ENCODE measurements at regions not wholly inside any gene's neighbourhood (a gene's known extent, or its start where the extent isn't known, plus 50 kb on each side); places are given as distances from the start of the nearest gene placed in this dataset.
"Not testable (repeated sequence)": the region's sequence is repeated elsewhere in the genome, so short reads cannot be mapped to it uniquely, and the experiment has no call there.

DNA sequence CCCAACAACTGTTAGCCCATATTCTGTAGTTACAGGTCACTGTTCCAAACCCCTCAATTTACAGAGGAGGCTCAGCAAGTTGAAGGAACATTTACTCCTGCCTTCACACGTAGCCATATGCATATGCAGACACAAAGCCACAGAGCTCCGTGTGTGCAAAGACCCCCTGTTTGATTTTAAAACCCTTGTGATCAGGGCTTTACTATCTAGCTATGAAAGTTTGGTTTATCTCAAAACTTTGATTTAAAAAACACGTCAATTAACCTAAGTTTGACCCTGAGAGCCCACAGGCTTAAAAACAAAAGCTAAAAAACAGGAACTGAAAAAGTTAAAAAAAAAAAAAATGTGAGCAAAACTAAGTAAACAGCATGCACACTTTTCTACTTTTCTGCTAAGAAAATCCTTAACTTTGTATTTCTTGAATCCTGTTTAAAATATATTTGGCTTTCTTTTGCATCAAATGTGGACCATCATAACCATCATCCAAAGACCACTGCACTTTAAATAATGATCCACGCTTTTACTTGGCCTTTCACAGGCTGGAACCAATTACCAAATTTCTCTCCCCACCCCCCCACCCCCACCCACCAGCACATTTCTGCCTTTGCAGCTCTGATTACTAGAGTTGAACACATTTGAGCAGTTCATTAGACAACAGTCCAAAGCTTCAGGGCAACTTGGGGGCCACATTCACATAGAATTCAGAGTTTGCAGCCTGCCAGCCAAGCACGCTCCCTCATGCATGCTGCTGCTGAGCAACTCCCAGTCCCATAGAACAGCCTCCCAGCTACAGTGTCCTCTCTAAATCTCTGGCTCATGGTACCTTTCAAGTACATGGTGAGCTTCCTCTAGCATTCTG lies 128.8 kb upstream of the MAP3K1 start:
- DNase-seq (ENCODE audit: low read depth in 2 of 2), result no peak

DNA sequence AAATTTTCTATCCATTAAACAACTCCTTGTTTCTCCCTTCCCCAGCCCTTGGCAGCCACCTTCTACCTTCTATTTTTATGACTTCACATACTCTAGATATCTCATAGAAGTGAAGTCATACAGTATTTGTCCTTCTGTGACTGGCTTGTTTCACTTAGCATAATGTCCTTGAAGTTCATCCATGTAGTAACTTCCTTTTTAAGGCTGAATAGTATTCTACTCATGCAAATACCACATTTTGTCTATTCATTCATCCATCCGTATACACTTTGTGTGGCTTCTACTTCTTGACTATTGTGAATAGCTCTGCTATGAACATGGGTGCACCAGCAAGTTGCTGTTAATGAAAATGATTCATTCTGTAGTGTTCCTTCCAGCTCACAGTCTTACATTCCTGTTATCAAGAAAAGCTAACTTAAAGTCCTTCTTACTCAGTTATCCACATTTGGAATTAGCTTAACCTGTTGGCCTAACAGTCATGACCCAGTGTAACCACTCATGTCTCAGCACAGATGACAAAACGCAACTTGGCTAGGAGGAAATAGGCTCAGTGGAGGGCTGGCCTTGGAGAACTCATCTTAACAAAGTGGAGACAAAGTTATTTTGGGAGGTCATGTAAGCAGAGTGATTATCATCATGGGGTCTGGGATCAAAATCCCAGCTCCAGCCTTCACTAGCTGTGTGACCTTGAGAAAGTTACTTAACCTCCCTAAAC lies 129.7 kb upstream of the MAP3K1 start:
- DNase-seq (ENCODE audit: low read depth in 2 of 2), result no peak

DNA sequence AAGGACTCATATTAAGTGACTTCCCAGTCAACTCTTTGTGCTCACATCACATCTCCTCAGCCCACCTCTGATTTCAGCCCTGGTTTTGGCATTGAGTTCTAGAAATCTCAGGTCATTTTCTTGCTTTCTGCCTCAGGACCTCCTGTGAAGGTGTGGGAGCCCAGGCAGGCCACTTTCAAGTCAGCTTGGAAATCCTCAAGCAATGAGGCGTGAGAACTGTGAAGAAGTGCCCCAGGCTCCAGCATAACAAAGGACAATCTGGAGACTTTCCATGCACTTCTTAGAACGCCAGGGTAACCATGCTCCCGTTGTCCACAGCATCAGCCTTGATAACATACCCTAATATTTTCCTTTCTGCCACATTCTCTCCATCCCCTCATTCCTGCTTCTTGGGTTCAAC lies 131.2 kb upstream of the MAP3K1 start:
- DNase-seq (ENCODE audit: low read depth in 2 of 2), result no peak

DNA sequence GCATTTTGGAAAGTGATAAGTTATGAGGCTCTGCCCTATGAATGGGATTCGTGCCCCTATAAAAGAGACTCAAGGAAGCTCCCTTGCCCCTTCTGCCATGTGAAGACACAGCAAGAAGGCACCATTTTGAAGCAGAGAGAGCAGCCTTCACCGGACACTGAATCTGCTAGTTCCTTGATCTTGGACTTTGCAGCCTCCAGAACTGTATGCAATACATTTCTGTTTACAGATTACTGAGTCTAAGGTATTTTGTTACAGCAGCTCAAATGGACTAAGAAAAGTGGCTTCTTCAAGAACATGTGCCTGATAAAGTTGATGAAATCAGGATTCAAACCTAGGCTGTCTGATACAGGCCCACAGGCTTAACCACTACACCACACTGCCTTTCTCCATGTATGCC lies 131.6 kb upstream of the MAP3K1 start:
- DNase-seq (ENCODE audit: low read depth in 2 of 2), result no peak

DNA sequence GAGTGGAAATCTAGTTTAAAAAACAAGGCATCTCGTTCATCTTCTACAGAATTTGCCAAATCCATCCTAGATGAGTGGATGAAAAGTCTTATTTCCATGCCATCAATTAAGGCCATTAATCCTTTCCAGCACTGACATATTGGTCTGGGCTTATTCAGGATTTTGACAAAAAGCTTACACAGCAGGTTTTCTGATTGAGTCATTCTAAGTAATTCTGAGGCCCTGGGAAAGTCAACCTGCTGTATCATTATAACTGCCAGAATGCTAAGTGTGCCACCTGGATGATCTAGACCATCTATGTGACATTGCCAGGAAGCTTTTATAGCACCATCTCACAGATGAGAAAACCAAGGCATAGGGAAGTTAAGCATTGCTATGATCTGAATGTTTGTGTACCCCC lies 132.1 kb upstream of the MAP3K1 start:
- no peak for DNase-seq (ENCODE audit: low read depth in 2 of 2)

DNA sequence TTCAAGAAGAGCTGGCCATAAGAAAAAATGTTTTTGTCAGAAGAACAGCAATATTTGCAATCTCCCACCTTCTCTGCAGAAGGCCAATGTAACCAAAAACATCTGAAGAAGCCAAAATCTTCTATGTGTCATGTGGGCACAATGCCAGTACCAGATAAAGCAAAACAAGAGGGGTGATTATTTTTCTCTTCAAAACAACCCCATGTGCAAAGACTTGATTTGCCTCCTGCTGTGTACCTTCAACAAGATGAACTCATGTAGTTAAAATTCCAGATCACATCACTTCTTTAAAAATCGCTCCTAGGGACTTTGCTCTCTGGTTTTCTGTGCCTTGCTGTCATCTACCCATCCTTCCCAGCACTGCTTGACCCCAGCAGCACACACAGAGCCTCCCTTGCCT lies 134.0 kb upstream of the MAP3K1 start:
- no peak for DNase-seq (ENCODE audit: low read depth in 2 of 2)

DNA sequence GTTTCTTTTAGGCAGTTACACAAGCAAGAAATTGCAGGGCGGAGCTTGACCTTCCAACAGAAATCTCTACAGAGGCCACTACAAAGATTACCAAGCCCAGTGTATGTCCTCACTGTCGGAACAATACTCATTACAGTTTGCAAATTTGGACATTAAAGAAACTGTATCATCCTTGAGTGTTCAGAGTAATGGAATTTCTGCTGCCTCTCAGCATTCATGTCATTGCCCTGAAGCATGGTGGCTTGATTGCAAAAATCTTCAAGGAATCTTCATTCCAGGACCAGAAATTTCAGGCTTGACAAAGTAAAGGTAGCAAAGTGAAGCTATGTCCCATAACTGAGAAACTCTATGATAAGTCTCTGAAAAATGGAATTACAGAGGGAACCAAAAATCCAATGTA lies 134.6 kb upstream of the MAP3K1 start:
- DNase-seq (ENCODE audit: low read depth in 2 of 2), result no peak

DNA sequence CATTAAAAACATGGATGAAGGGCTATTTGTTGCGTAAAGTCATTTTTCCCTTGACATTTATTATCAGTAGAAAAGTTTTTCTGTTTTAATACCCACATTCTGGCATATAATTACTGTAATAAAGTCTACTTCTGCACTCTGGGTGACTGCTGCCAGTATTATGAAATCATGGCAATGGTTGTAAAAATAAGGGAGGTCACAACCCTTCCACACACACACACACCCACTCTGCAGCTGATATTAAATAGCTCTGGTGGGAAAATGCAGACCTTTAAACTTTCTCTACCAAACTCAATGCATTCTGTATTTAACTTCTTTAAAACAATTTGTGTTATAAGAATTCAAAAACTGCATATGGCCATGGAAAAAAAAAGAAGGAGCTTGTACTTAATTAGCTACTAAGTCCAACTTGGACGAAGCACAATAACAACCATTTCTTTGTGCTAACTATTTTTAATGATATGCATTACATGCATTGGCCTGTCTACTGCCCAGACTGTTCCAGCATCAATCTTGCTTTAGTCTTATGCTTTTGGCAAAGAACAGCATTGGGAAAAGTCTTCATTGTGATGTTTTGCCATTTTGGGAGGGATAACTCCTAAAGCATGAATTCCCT lies 137.6 kb upstream of the MAP3K1 start:
- DNase-seq (ENCODE audit: low read depth in 2 of 2), result no peak

DNA sequence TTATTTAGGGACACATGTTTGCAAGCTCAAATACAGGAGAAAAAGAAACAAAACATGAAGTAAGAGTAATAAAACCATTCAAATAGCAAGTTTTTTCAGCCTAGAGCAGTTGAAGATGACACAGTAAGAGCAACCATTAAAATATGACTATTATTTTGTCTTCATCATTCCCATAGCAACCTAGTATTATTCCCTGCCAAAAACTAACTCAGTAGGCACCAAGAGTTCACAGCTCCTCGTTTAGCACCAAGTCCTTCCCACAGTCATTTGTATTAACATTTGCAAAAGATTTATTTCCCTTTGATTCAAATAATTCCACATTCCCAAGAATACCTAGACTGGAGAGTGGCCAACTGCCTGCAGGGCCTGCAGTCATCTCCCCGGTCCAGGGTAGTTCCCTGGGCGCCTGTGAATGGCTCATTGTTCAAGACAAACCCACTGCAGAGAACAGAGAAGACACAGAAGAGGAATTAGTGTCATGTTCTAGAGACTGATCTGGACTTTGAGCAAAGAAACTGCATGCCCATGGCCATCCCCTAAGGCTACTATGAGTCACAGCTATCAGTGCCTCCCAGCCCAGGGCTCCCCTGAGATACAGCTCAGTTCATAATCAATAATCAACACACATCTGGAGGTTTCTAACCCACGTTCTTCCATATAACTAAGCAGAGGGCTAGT lies 139.1 kb upstream of the MAP3K1 start:
- DNase-seq (ENCODE audit: low read depth in 2 of 2), result no peak

DNA sequence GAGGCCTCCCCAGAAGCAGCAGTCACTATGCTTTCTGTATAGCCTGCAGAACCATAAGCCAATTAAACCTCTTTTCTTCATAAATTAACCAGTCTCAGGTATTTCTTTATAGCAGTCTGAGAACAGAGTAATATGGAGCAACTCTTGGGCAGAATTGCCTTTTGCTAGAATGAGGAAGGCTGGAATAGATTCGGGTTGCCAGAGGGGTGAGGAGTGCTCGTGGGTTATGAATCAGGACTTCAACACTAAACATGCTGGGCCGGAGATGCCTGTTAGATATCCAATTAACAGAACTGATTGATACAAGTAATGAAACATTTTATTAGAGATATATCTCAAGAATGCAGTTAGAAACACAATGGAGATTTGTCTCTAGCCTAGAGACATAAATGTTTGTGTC lies 140.9 kb upstream of the MAP3K1 start:
- no peak for DNase-seq (ENCODE audit: low read depth in 2 of 2)

DNA sequence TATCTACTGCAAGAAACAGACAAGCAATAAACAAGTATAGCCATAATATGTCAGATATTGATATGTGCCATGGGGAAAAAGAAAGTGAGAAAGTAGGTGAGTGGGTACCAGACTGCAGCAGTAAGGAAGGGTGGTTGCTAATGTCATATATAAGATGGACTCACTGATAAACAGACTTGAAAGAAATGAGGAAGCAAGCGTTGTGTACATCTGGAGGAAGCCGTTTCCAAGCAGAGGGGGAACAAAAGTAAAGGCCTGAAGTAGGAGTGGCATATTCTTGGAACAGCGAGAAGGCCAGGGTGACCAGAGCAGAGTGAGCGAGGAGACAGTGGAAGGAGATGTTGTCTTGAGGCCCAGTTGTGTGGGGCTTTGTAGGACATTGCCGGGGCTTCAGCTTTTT lies 142.2 kb upstream of the MAP3K1 start:
- no peak for DNase-seq (ENCODE audit: low read depth in 2 of 2)

DNA sequence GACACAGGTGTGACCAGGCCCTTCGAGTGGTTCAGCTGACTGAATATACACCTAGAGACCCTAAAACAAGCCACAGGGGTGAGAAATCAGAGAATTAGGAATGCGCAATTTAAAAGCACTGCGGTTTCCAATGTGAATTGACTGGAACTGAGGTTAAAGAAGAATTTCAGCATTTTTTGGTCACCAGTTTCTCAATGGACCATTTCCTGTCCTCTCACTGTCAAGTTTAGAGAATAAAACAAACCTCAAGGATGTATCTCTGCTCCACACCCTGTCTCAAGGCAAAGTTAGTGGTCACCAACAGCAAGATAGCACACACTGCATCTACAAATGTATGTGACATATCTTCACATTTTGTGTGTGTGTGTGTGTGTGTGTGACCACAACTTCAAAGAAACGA lies 143.8 kb upstream of the MAP3K1 start:
- DNase-seq (ENCODE audit: low read depth in 2 of 2), result no peak

DNA sequence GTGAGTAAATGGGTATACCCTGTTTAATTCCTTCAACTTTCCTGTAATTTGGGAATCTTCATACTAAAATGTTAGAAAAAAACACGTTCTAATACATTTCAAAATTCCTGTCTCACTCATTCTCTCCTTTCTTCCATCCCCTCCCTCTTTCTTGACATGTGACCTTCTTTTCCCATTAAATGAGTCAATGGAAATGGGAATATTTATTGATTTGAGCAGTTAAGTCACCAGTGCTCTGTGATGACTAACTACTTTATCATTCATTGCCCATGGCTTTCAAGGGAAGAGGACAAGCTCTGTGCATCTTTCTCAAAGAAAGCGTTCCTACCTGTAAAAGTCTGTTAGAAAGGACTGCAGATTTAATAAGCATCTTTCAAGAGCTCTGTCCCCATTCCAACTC lies 144.4 kb upstream of the MAP3K1 start:
- DNase-seq (ENCODE audit: low read depth in 2 of 2), result no peak

DNA sequence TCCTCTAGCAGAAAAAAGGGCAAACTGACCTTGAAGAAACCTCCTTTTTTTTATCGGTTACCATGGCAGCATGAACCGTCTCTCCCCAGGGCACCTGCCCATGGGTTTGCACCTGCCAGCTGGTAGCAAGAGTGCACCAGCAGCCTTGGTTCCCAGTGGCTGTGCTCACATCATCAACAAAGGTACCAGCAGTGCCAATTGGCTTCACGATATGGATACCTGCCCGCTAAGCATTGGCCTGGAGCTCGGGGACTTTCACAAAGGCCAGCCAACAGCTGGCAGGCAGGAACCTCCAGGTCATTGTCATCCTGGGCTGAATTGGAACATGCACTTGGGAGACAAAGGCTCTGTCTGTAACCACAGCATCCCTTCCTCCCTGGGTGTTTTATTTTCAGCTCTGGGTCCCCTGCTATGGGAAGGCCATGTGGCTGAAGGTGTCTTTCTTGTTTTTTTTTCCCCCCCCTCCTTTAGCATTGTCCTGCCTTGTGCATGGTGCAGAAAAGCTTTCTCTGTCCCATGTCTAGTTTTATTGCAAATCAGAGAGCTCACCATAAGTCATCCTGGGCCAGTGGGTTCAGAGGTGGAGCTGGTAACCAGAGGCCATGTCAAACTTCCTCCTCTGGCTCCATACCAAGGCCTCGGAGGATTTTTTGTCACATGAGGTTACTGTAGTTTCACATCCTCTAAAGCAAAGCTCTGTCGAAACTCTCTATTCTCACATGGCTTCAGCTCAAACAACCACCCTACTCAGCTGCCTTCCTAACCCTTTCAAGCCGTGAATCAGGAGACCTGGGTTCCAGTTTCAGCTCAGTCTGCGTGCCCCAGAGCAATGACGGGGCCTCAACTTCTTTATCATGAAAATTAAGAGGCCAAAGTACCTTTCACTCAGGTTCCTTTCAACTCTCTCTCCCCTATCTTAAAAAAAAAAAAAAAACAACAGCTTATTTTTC lies 145.5 kb upstream of the MAP3K1 start:
- DNase-seq (ENCODE audit: low read depth in 2 of 2), result peak in 1 of 2 donors; percentile 8

DNA sequence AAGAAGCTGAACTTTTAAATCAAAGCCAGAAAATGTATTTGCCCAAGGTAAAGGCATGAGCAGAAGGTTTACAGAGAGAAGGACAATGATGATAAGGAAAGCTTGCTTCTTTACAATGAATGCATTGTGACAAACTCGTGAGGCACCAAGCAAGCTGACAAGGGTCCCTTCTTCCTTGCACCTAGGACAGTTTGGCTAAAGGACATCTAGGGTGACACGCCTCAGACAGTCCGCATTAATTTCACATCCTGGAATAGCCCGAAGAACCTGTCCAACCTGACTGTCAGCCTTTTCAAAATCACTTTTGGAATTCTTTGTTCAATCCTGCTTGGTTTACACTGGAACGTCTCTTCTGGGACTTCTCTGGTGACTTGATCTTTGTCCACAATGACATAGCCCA lies 146.4 kb upstream of the MAP3K1 start:
- no peak for DNase-seq (ENCODE audit: low read depth in 2 of 2)

DNA sequence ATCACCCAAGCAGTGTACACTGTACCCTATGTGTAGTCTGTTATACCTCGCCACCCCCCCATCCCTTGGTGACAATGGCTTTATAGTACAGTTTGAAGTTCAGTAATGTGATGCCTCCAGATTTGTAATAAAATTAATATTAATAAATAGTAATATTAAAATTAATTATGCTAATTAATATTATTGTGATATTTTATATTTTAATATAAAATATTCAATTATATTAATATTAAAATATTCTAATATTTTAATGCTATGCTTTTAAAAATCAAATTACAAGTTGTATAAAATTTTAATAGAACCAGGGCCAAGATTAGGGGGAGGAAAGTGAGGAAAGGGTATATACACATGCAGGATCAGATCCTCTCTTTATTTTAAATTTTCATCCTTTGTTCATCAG lies 147.7 kb upstream of the MAP3K1 start:
- no peak for DNase-seq (ENCODE audit: low read depth in 2 of 2)

DNA sequence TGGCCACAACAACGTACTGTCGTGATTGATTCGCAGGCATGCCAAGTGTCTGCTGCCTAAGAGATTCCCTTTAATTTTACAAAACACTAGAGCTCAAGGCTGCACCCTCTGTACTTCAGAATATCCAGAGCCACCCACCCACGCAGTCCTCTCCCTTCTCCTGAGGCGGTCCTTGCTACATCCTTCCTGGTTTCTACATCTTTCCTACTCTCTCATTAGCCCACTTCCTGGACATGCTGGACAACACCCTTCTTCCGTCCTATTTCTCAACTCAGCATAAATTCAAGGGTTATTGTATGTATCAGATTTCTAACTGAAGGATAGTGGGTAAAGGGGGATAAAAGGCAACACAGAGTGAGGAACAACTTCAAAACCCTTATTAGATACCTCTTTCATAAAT lies 148.4 kb upstream of the MAP3K1 start:
- no peak for DNase-seq (ENCODE audit: low read depth in 2 of 2)

DNA sequence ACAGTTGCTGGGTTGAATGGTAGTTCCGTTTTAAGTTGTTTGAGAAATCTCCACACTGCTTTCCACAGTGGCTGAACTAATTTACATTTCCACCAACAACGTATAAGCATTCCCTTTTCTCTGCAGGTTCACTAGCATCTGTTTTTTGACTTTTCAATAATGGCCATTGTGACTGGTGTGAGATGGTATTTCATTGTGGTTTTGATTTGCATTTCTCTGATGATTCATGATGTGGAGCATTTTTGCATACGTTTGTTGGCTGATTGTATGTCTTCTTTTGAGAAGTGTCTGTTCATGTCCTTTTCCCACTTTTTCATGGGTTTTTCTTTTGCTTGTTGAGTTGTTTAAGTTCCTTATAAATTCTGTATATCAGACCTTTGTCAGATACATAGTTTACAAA lies 150.2 kb upstream of the MAP3K1 start:
- not testable (repeated sequence) for DNase-seq (ENCODE audit: low read depth in 2 of 2)

DNA sequence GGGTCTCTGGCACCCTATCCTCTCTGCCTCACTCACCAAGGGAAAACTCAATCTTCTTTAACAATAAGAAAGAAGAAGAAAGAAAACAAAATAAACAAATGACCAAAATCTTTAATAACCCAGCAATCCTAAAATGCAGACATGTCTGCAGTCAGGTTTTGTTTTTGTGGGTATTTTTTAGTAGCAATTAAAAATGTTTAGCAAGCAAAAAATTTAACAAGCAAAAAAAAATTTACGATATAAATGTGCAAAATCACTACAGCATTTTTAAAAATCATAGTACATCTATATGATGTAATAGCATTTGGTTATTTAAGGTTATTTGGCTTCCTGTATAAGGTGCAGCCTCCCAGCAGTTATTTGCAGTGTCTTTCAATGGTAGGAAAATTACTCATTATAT lies 151.3 kb upstream of the MAP3K1 start:
- DNase-seq (ENCODE audit: low read depth in 2 of 2), result no peak

DNA sequence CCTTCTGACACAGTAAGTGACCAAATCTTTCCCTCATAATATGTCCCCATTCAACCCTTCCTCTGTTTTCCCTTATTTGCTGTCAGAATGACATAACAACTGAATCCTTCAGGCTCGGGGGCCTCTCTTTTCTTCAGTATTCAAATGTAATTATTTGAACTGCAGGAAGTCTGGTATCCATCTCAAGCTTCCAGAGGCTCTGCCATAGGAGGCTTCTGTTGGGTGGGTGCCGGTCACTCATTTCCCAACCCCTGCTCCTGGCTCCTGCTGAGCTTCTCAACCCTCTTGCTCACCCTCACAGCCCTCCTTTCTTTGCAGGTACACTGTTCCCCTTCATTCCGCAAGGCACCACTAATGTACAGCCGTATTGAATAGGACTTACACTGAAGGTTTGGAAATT lies 151.8 kb upstream of the MAP3K1 start:
- DNase-seq (ENCODE audit: low read depth in 2 of 2), result no peak

DNA sequence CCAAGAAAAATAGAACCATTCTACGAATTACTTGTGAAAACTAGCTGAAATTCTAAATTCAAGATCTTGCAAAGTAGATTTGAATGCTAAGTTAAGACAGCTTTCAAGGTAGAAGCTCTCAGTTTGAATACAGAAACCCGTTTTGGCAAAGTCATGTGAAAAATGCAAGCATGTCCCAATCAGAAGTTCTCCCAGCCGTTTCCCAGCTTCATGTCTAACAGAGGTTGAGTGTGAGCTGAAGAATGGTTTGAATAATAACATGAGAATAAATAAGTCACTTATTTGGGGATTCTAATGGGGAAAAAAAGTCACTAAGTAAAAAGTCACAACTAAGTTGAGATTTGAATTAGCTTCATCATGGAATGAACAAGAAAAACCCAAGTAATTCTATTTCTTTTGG lies 152.5 kb upstream of the MAP3K1 start:
- no peak for DNase-seq (ENCODE audit: low read depth in 2 of 2)
